WERI-Rb-1 (cell line): ENCODE measurements at regions not wholly inside any gene's neighbourhood (a gene's known extent, or its start where the extent isn't known, plus 50 kb on each side); places are given as distances from the start of the nearest gene placed in this dataset.
"Not testable (repeated sequence)": the region's sequence is repeated elsewhere in the genome, so short reads cannot be mapped to it uniquely, and the experiment has no call there.

Experiments
- DNase-seq: peaks from one replicate; pipeline ENCODE4 v3.0.0-alpha.2; 2020
- H3K27ac ChIP-seq: fragments of 250-450 bp; sonication (Bioruptor Pico); 2 replicates; pipeline ENCODE4 v1.5.1; 2020; ENCODE audit warnings: mild to moderate bottlenecking, moderate library complexity
- H3K27me3 ChIP-seq: fragments of 250-450 bp; sonication (Bioruptor Pico); 2 replicates; pipeline ENCODE4 v1.5.1; 2021; ENCODE audit warnings: mild to moderate bottlenecking, low read depth, moderate library complexity; ENCODE audit not compliant: insufficient read depth, severe bottlenecking
- H3K36me3 ChIP-seq: fragments of 250-450 bp; sonication (Bioruptor Pico); 2 replicates; pipeline ENCODE4 v1.5.1; 2020; ENCODE audit warnings: mild to moderate bottlenecking, moderate library complexity
- H3K4me3 ChIP-seq: 2 replicates; pipeline ENCODE4 v1.5.1; 2011; ENCODE audit warnings: low read depth, mild to moderate bottlenecking, control low read depth, low read length
- H3K9me3 ChIP-seq: fragments of 250-450 bp; sonication (Bioruptor Pico); 2 replicates; pipeline ENCODE4 v1.5.1; 2021; ENCODE audit warnings: mild to moderate bottlenecking, moderate library complexity; ENCODE audit not compliant: severe bottlenecking
- CTCF ChIP-seq: IDR thresholded peaks from 2 replicates; pipeline ENCODE4 v1.5.1; 2011; ENCODE audit warnings: low read depth, mild to moderate bottlenecking, control low read depth, inconsistent platforms, low read length

GRCh38 chr15:81924729-81925128, 121.1 kb downstream of the MEX3B start:
- DNase-seq, result no peak
- TF ChIP-seq CTCF, result no peak
- Histone ChIP-seq H3K27me3 (no peaks in the 10 kb centered on the region), H3K9me3 (no peaks in the 10 kb centered on the region), H3K27ac (no peak overlapping the region), H3K4me3 (no peak overlapping the region), H3K36me3 (no peaks in the 10 kb centered on the region)

DNA sequence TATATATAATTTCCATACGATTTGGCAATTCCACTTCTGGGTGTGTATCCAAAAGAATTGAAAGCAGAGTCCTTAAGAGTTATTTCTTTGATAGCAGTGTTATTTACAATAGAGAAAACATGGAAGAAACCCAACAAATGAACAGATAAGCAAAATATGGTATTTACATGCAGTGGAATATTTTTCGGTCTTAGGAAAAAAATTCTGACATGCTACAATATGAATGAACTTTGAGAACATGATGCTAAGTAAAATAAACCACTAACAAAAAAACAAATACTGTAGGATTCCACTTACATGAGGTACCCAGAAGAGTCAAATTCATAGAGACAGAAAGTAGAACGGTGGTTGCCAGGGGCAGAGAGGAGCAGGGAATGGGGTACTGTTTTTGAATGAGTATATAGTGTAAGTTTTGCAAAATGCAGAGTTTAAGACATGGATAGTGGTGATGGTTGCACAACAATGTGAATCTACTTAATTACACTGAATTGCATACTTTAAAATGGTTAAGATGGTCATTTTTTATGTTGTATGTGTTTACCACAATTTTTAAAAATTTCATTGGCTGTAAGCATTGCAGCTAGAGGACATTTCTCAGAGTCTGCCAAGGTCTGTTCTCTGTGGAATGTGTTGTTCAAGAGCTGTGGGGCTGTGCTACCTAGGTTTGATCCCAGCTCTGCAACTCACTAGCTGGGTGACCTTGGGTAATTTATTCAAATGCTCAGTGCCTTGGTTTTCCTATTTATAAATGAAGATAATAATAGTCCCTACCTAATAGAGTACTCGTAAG, 122.1 kb downstream of the MEX3B start:
- no peaks in the 10 kb centered on the region for H3K27me3 ChIP-seq
- H3K36me3 ChIP-seq, result no peaks in the 10 kb centered on the region
- H3K9me3 ChIP-seq, result peaks cover 9% of the 10 kb centered on the region
- H3K27ac ChIP-seq, result no peak overlapping the region
- no peak overlapping the region for H3K4me3 ChIP-seq
- TF ChIP-seq CTCF, result no peak
- no peak for DNase-seq

GRCh38 chr15:81922143-81922542, 123.7 kb downstream of the MEX3B start:
- Histone ChIP-seq H3K27ac (no peak overlapping the region), H3K4me3 (no peak overlapping the region), H3K36me3 (no peaks in the 10 kb centered on the region), H3K9me3 (peaks cover 19% of the 10 kb centered on the region), H3K27me3 (no peaks in the 10 kb centered on the region)
- DNase-seq, result no peak
- no peak for TF ChIP-seq CTCF

GRCh38 chr15:81921163-81921562, 124.7 kb downstream of the MEX3B start:
- Histone ChIP-seq H3K27ac (no peak overlapping the region), H3K9me3 (peaks cover 23% of the 10 kb centered on the region), H3K36me3 (no peaks in the 10 kb centered on the region), H3K27me3 (no peaks in the 10 kb centered on the region), H3K4me3 (no peak overlapping the region)
- no peak for DNase-seq
- TF ChIP-seq CTCF, result no peak

DNA sequence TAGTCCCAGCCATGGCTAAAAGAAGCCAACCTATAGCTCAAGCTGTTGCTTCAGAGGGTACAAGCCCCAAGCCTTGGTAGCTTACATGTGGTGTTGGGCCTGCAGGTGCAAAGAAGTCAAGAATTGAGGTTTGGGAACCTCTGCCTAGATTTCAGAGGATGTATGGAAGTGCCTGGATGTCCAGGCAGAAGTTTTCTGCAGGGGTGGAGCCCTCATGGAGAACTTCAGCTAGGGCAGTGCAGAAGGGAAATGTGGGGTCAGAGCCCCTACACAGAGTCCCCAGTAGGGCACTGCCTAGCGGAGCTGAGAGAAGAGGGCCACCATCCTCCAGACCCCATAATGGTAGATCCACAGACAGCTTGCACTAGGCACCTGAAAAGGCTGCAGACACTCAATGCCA, 127.1 kb downstream of the MEX3B start:
- peaks cover 23% of the 10 kb centered on the region for H3K9me3 ChIP-seq
- DNase-seq, H3K36me3 ChIP-seq, H3K4me3 ChIP-seq, H3K27me3 ChIP-seq, H3K27ac ChIP-seq: not testable (repeated sequence)

DNA sequence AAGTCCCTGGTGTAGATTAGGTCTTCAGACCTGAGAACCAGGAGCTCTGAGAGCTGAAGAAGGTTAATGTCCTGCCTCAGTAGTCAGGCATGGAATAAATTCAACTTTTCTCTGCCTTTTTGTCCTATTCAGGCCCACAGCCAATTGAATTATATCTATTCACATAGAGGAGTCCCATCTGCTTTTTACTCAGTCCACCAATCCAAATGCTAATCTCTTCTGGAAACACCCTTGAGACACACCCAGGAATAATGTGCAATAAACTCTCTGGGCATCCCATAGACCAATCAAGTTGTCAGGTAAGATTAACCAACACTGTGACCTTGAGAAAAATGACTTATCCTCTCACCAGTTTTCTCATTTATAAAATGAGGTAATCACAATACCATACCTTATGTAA, 129.4 kb downstream of the MEX3B start:
- Histone ChIP-seq H3K27ac (no peak overlapping the region), H3K27me3 (no peaks in the 10 kb centered on the region), H3K9me3 (peaks cover 23% of the 10 kb centered on the region), H3K36me3 (no peaks in the 10 kb centered on the region), H3K4me3 (no peak overlapping the region)
- TF ChIP-seq CTCF, result no peak
- no peak for DNase-seq
